Upper lobe of left lung (tissue), 6 donors: ENCODE measurements at regions not wholly inside any gene's neighbourhood (a gene's known extent, or its start where the extent isn't known, plus 50 kb on each side); places are given as distances from the start of the nearest gene placed in this dataset.

Experiments used
- ATAC-seq, 2 donors: fragments of 200-7000 bp; cut with Tn5 transposase; one replicate each; pipeline ENCODE4 v1.9.1; 2022; ENCODE audit warnings: mild to moderate bottlenecking in 2 of 2, moderate library complexity in 2 of 2; ENCODE audit not compliant: low FRiP score in 2 of 2
- DNase-seq, 2 donors: peaks; one replicate each; pipeline ENCODE4 v3.0.0-alpha.2; 2019 to 2020
- H3K27ac ChIP-seq, 4 donors: fragments of 200-600 bp; sonication (generic); one replicate each; pipeline ENCODE4 v1.5.1; 2016 to 2019
- H3K27me3 ChIP-seq, 4 donors: fragments of 200-600 bp; sonication (generic); one replicate each; pipeline ENCODE4 v1.5.1; 2017 to 2019
- H3K36me3 ChIP-seq, 4 donors: fragments of 200-600 bp; sonication (generic); one replicate each; pipeline ENCODE4 v1.5.1; 2016 to 2019
- H3K4me1 ChIP-seq, 4 donors: fragments of 200-600 bp; sonication (generic); one replicate each; pipeline ENCODE4 v1.5.1; 2018 to 2019
- H3K4me3 ChIP-seq, 4 donors: fragments of 200-600 bp; sonication (generic); one replicate each; pipeline ENCODE4 v1.5.1; 2017 to 2019; ENCODE audit warnings: mild to moderate bottlenecking in 2 of 4, moderate library complexity in 1 of 4
- H3K9me3 ChIP-seq, 4 donors: fragments of 200-600 bp; sonication (generic); one replicate each; pipeline ENCODE4 v1.5.1; 2018 to 2019
- EP300 ChIP-seq, 4 donors: sonication (generic); formaldehyde crosslinking; IDR thresholded peaks; one replicate each; pipeline ENCODE4 v1.5.1; 2017; ENCODE audit warnings: antibody characterized with exemption in 4 of 4, control low read depth in 2 of 4
- POLR2A ChIP-seq, 4 donors: fragments of 450-650 bp; IDR thresholded peaks; one replicate each; pipeline ENCODE4 v1.5.1; 2016 to 2017; ENCODE audit warnings: antibody characterized with exemption in 4 of 4, mild to moderate bottlenecking in 2 of 4
- POLR2AphosphoS5 ChIP-seq, 2 donors: sonication (generic); formaldehyde crosslinking; IDR thresholded peaks; one replicate each; pipeline ENCODE4 v1.5.1; 2017; ENCODE audit warnings: antibody characterized with exemption in 2 of 2
- WGBS, 2 donors: methylation state at CpG; one replicate each; pipeline ENCODE4 v1.1.5; 2017 to 2018; 5-methylcytosine and 5-hydroxymethylcytosine counted together
- TF ChIP-seq, protein P1 (sequence below), 6 experiments: fragments of 450-650 bp in 4 of 6; fragments of 200-600 bp in 2 of 6; sonication (generic) in 2 of 6; IDR thresholded peaks; one replicate each; pipeline ENCODE4 v1.5.1; 2016 to 2019; ENCODE audit warnings: antibody characterized with exemption in 6 of 6
- donor health status: DM: no; HTN: no; CAD: no; lungs with moderate emphysema.
- donor health status: DM: no; HTN: yes; CAD: no; lungs with severe emphysema.

DNA sequence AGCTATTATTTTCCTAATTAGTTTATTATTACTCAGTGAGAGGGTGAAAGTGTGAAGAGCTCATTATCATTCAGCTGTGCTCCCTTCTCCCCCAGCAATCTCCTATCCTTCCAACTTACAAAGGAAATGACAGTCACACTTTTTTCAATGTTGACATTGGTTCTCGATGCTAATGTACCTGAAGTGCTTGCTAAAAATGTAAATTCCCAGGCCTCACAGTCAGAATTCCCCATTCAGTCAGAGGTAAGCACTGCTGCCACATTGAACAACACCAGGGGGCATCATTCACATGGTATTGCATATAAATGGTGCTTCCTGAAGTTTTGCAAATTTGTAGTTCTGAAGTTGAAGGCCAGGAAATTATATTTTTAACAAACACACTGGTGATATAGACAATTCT is 132.7 kb upstream of the FOXD3 start:
- Histone ChIP-seq H3K4me1 (no peaks in the 10 kb centered on the region), H3K4me3 (no peak overlapping the region), H3K9me3 (no peaks in the 10 kb centered on the region), H3K27me3 (no peaks in the 10 kb centered on the region), H3K36me3 (no peaks in the 10 kb centered on the region), H3K27ac (no peak overlapping the region)
- 14 to 22% methylated on average over 1 of the region's 1 CpG for WGBS, 2 donors
- TF ChIP-seq, protein P1, sequence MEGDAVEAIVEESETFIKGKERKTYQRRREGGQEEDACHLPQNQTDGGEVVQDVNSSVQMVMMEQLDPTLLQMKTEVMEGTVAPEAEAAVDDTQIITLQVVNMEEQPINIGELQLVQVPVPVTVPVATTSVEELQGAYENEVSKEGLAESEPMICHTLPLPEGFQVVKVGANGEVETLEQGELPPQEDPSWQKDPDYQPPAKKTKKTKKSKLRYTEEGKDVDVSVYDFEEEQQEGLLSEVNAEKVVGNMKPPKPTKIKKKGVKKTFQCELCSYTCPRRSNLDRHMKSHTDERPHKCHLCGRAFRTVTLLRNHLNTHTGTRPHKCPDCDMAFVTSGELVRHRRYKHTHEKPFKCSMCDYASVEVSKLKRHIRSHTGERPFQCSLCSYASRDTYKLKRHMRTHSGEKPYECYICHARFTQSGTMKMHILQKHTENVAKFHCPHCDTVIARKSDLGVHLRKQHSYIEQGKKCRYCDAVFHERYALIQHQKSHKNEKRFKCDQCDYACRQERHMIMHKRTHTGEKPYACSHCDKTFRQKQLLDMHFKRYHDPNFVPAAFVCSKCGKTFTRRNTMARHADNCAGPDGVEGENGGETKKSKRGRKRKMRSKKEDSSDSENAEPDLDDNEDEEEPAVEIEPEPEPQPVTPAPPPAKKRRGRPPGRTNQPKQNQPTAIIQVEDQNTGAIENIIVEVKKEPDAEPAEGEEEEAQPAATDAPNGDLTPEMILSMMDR (IDR thresholded peaks at IDR 0.05): peak in 1 of 6 experiments; percentile 6
- TF ChIP-seq EP300 (IDR thresholded peaks at IDR 0.05): no peak
- DNase-seq (no peak), ATAC-seq (no peak)

DNA sequence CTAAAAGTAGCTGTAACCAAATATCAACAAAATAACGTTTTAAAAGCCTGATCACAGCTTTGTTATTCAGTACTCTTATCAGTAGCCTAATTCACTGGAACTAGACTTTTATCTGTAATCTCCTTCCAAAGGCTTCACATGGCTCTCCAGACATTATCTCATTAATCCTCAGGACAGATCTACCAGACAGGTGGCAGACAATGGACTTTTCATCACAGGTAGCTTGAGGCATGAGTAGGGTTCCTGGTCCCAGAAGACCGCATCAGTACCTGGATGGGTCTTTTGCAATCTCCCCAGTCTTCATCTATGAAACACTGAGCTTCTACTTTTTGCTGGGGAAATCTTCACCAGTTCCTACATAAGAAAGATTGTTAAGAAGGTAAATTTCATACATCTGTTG is 132.2 kb upstream of the FOXD3 start:
- ATAC-seq: no peak
- H3K27ac ChIP-seq: no peak overlapping the region
- H3K4me1 ChIP-seq: no peaks in the 10 kb centered on the region
- H3K27me3 ChIP-seq: no peaks in the 10 kb centered on the region
- TF ChIP-seq POLR2AphosphoS5 (IDR thresholded peaks at IDR 0.05) (no peak), EP300 (IDR thresholded peaks at IDR 0.05) (no peak), POLR2A (IDR thresholded peaks at IDR 0.05) (no peak)
- TF ChIP-seq, protein P1 (IDR thresholded peaks at IDR 0.05): no peak
- WGBS, 2 donors: 36 to 50% methylated on average over 2 of the region's 2 CpGs
- no peak overlapping the region for H3K4me3 ChIP-seq
- no peaks in the 10 kb centered on the region for H3K9me3 ChIP-seq
- H3K36me3 ChIP-seq: no peaks in the 10 kb centered on the region
- DNase-seq: no peak

- WGBS, 2 donors: 36 to 38% methylated on average over 7 of the region's 7 CpGs
- H3K27ac ChIP-seq: no peak overlapping the region
- H3K4me1 ChIP-seq: no peaks in the 10 kb centered on the region
- no peaks in the 10 kb centered on the region for H3K27me3 ChIP-seq
- ATAC-seq (no peak), DNase-seq (no peak)
- TF ChIP-seq EP300 (IDR thresholded peaks at IDR 0.05): no peak
- TF ChIP-seq POLR2A (IDR thresholded peaks at IDR 0.05): no peak
- TF ChIP-seq, protein P1 (IDR thresholded peaks at IDR 0.05): no peak
- no peak for TF ChIP-seq POLR2AphosphoS5 (IDR thresholded peaks at IDR 0.05)
- H3K36me3 ChIP-seq: no peaks in the 10 kb centered on the region
- no peak overlapping the region for H3K4me3 ChIP-seq
- no peaks in the 10 kb centered on the region for H3K9me3 ChIP-seq
These were observed 123.4 kb upstream of the FOXD3 start for GRCh38 chr1:63198871-63199394.

DNA sequence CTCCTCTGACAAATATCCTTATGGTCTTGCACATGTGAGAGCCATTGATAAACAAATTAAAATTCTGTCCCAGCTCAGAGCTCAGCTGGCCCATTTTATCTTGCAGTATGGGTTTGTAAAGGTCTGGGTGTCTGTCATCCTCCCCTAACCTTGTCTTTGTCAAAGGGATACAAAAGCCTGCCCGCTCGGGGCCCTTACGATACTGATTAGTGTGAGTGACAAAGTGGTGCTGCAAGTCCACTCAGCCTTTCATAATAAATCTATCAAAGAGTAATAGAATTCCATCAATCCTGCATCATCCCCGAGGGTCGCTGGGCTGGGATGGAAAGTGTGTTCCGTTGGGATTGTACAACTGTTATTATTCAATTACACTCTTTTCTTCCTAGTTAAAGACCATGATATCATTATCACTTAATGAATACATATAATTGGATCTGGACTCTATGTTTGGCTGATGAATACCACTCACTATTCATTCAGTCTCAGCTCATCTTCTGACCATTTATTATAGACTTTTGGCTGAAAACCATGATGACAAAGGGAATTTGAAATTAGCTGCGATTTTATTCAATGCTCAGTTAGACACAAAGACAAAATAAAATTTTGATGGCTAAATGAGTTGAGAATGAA is 122.5 kb upstream of the FOXD3 start:
- 42 to 57% methylated on average over 7 of the region's 7 CpGs for WGBS, 2 donors
- no peak for ATAC-seq
- TF ChIP-seq POLR2AphosphoS5 (IDR thresholded peaks at IDR 0.05) (no peak), EP300 (IDR thresholded peaks at IDR 0.05) (no peak), POLR2A (IDR thresholded peaks at IDR 0.05) (no peak)
- TF ChIP-seq, protein P1 (IDR thresholded peaks at IDR 0.05): no peak

DNA sequence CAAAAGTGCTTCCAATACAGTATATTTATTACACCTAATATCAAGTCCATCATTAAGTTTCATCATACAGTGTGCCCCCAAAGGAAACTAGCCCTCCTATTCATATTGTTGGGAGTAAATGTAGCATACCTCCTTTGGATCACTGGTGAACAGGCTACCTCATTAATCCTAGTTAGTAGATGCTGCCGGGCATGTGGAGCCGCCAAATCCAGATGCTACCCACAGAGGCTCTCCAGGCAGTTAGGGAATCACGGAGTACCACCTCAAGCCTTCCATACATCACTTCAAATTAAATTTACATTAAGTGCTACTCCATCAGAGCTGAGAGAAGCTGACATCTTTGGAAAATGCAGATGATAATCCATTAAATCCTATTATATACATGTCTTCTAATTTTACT is 121.7 kb upstream of the FOXD3 start:
- no peaks in the 10 kb centered on the region for H3K27me3 ChIP-seq
- TF ChIP-seq, protein P1 (IDR thresholded peaks at IDR 0.05): no peak
- TF ChIP-seq POLR2AphosphoS5 (IDR thresholded peaks at IDR 0.05): no peak
- no peak for TF ChIP-seq EP300 (IDR thresholded peaks at IDR 0.05)
- no peak for TF ChIP-seq POLR2A (IDR thresholded peaks at IDR 0.05)
- 33 to 67% methylated on average over 3 of the region's 3 CpGs for WGBS, 2 donors
- H3K36me3 ChIP-seq: no peaks in the 10 kb centered on the region
- ATAC-seq: no peak
- no peak overlapping the region for H3K4me3 ChIP-seq
- no peaks in the 10 kb centered on the region for H3K4me1 ChIP-seq
- H3K27ac ChIP-seq: no peak overlapping the region
- DNase-seq: no peak
- no peaks in the 10 kb centered on the region for H3K9me3 ChIP-seq

More for the DNA sequence above, 122.5 kb upstream of the FOXD3 start:
- no peaks in the 10 kb centered on the region for H3K4me1 ChIP-seq
- no peaks in the 10 kb centered on the region for H3K9me3 ChIP-seq
- H3K36me3 ChIP-seq: no peaks in the 10 kb centered on the region
- H3K27ac ChIP-seq: no peak overlapping the region
- H3K4me3 ChIP-seq: no peak overlapping the region
- no peak for DNase-seq
- no peaks in the 10 kb centered on the region for H3K27me3 ChIP-seq
